ENCODE measurements at regions not wholly inside any gene's neighbourhood (a gene's known extent, or its start where the extent isn't known, plus 50 kb on each side); places are given as distances from the start of the nearest gene placed in this dataset.

DNA sequence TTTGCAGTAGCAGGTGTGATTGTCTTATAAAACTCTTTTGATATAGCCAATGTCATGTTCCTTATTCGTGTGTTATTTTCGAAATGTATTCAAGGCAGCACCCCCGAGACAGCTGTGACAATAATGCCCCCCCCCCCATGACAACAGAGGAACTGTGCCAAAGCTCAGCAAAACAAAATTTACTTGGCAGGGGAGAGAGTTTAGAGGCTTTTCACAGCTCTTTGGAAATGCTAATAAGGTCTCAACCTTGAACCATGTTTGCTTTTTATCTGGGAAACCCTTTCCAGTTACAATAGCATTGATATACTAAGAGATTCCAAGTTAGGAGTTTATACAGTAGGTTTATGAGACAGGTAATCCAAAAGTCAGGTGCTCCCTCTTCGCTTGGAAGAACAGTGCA lies 56.4 kb upstream of the USP44 start:
- H3K27ac ChIP-seq (ENCODE audit: low read depth in 1 of 2, low read length in 2 of 2): peak overlapping the region in 1 of 2 donors; percentile 25
- WGBS: 18% methylated on average over 4 of the region's 4 CpGs
- H3K27me3 ChIP-seq (ENCODE audit: control insufficient read depth in 4 of 4, insufficient read depth in 4 of 4, low read length in 3 of 4): no peaks in the 10 kb centered on the region
- TF ChIP-seq HNF4A (conservative IDR thresholded peaks at IDR 0.05): peak in 1 of 2 donors; percentile 20
- TF ChIP-seq FOXA1 (IDR thresholded peaks at IDR 0.05): no peak
- peak in 1 of 2 donors; percentile 16 for TF ChIP-seq RXRA (IDR thresholded peaks at IDR 0.05)
- no peaks in the 10 kb centered on the region for H3K36me3 ChIP-seq (ENCODE audit: control insufficient read depth in 4 of 4, insufficient read depth in 3 of 4, low read depth in 1 of 4, low read length in 3 of 4)
- no peak overlapping the region for H3K4me3 ChIP-seq (ENCODE audit: low read depth in 1 of 3, low read length in 3 of 3)
- peaks cover 0 to 5% (median 4%) of the 10 kb centered on the region in 4 donors for H3K4me1 ChIP-seq (ENCODE audit: control insufficient read depth in 4 of 4, insufficient read depth in 4 of 4, low read length in 3 of 4)
- no peaks in the 10 kb centered on the region for H3K9me3 ChIP-seq (ENCODE audit: control insufficient read depth in 4 of 4, low read length in 3 of 4)
- no peak overlapping the region for H3K9ac ChIP-seq (ENCODE audit: low read depth in 1 of 2, low read length in 2 of 2)
- no peak for DNase-seq (ENCODE audit: low spot score)

DNA sequence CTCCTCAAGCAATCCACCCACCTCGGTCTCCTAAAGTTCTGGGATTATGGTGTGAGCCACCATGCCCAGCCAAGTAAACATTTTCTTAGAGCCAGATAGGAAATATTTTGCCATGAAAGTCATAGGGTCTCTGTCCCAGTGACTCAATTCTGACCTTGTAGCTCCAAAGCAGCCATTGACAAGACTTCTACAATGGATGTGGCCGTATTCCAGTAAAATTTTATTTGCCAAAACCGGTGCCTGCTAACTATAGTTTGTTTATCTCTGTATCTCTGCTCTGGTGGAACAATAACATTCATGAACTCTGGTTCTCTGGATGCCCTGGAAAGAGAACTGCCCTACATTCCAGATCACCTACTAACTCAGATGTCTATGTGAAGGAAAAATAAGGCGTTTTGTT lies 54.6 kb upstream of the USP44 start:
- Histone ChIP-seq H3K4me3 (ENCODE audit: low read depth in 1 of 3, low read length in 3 of 3) (no peak overlapping the region), H3K27ac (ENCODE audit: low read depth in 1 of 2, low read length in 2 of 2) (no peak overlapping the region), H3K4me1 (ENCODE audit: control insufficient read depth in 4 of 4, insufficient read depth in 4 of 4, low read length in 3 of 4) (peaks cover 0 to 5% (median 4%) of the 10 kb centered on the region in 4 donors), H3K36me3 (ENCODE audit: control insufficient read depth in 4 of 4, insufficient read depth in 3 of 4, low read depth in 1 of 4, low read length in 3 of 4) (no peaks in the 10 kb centered on the region), H3K9ac (ENCODE audit: low read depth in 1 of 2, low read length in 2 of 2) (no peak overlapping the region), H3K9me3 (ENCODE audit: control insufficient read depth in 4 of 4, low read length in 3 of 4) (no peaks in the 10 kb centered on the region), H3K27me3 (ENCODE audit: control insufficient read depth in 4 of 4, insufficient read depth in 4 of 4, low read length in 3 of 4) (peaks cover 0 to 3% (median 0%) of the 10 kb centered on the region in 4 donors)
- DNase-seq (ENCODE audit: low spot score): no peak
- TF ChIP-seq ZBTB33 (IDR thresholded peaks at IDR 0.05) (no peak), FOXA1 (IDR thresholded peaks at IDR 0.05) (no peak), YY1 (IDR thresholded peaks at IDR 0.05) (no peak), FOXA2 (IDR thresholded peaks at IDR 0.05) (no peak), JUND (IDR thresholded peaks at IDR 0.05) (no peak), EGR1 (IDR thresholded peaks at IDR 0.05; ENCODE audit: low read depth in 2 of 2) (no peak), RXRA (IDR thresholded peaks at IDR 0.05) (no peak), HNF4A (conservative IDR thresholded peaks at IDR 0.05) (no peak), RAD21 (IDR thresholded peaks at IDR 0.05) (no peak), HNF4G (IDR thresholded peaks at IDR 0.05) (no peak), TAF1 (conservative IDR thresholded peaks at IDR 0.05) (no peak), SP1 (IDR thresholded peaks at IDR 0.05) (no peak)
- TF ChIP-seq, protein P1, sequence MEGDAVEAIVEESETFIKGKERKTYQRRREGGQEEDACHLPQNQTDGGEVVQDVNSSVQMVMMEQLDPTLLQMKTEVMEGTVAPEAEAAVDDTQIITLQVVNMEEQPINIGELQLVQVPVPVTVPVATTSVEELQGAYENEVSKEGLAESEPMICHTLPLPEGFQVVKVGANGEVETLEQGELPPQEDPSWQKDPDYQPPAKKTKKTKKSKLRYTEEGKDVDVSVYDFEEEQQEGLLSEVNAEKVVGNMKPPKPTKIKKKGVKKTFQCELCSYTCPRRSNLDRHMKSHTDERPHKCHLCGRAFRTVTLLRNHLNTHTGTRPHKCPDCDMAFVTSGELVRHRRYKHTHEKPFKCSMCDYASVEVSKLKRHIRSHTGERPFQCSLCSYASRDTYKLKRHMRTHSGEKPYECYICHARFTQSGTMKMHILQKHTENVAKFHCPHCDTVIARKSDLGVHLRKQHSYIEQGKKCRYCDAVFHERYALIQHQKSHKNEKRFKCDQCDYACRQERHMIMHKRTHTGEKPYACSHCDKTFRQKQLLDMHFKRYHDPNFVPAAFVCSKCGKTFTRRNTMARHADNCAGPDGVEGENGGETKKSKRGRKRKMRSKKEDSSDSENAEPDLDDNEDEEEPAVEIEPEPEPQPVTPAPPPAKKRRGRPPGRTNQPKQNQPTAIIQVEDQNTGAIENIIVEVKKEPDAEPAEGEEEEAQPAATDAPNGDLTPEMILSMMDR (IDR thresholded peaks at IDR 0.05; ENCODE audit: low read depth, low read length, missing input control): no peak
- TF ChIP-seq, protein P2, sequence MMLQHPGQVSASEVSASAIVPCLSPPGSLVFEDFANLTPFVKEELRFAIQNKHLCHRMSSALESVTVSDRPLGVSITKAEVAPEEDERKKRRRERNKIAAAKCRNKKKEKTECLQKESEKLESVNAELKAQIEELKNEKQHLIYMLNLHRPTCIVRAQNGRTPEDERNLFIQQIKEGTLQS (IDR thresholded peaks at IDR 0.05): no peak
- WGBS: 44% methylated on average over 4 of the region's 4 CpGs

DNA sequence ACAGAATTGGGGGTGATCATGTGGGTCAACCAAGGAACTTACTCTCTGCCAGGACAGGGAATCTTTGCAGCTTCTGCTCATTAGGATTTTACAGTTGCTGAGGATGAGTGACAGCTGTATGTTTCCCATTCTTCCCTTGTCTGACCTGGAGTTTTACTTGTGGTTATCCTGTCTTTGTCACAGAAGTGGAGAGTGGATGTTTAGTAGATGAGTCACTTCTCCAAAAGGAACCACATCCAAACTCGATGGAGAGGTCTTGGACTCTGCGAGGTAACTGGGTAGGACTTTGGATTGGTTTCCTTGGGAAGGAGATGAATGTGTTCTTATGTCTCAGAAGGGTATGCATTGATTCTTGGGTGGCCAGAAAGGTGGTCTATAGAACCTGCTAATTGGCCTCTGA lies 53.8 kb upstream of the USP44 start:
- no peaks in the 10 kb centered on the region for H3K36me3 ChIP-seq (ENCODE audit: control insufficient read depth in 4 of 4, insufficient read depth in 3 of 4, low read depth in 1 of 4, low read length in 3 of 4)
- no peak overlapping the region for H3K4me3 ChIP-seq (ENCODE audit: low read depth in 1 of 3, low read length in 3 of 3)
- no peak overlapping the region for H3K9ac ChIP-seq (ENCODE audit: low read depth in 1 of 2, low read length in 2 of 2)
- WGBS: 82% methylated on average over 2 of the region's 2 CpGs
- H3K4me1 ChIP-seq (ENCODE audit: control insufficient read depth in 4 of 4, insufficient read depth in 4 of 4, low read length in 3 of 4): peaks cover 0 to 5% (median 4%) of the 10 kb centered on the region in 4 donors
- H3K27me3 ChIP-seq (ENCODE audit: control insufficient read depth in 4 of 4, insufficient read depth in 4 of 4, low read length in 3 of 4): peaks cover 0 to 3% (median 0%) of the 10 kb centered on the region in 4 donors
- H3K9me3 ChIP-seq (ENCODE audit: control insufficient read depth in 4 of 4, low read length in 3 of 4): no peaks in the 10 kb centered on the region
- no peak overlapping the region for H3K27ac ChIP-seq (ENCODE audit: low read depth in 1 of 2, low read length in 2 of 2)
- DNase-seq (ENCODE audit: low spot score): no peak
- TF ChIP-seq RXRA (IDR thresholded peaks at IDR 0.05) (no peak), YY1 (IDR thresholded peaks at IDR 0.05) (no peak), FOXA1 (IDR thresholded peaks at IDR 0.05) (no peak), TAF1 (conservative IDR thresholded peaks at IDR 0.05) (no peak), JUND (IDR thresholded peaks at IDR 0.05) (no peak), HNF4G (IDR thresholded peaks at IDR 0.05) (no peak), EGR1 (IDR thresholded peaks at IDR 0.05; ENCODE audit: low read depth in 2 of 2) (no peak), MAX (IDR thresholded peaks at IDR 0.05) (no peak), NR2F2 (IDR thresholded peaks at IDR 0.05) (no peak), SP1 (IDR thresholded peaks at IDR 0.05) (no peak), RAD21 (IDR thresholded peaks at IDR 0.05) (no peak), REST (IDR thresholded peaks at IDR 0.05) (no peak)
- TF ChIP-seq, protein P1 (IDR thresholded peaks at IDR 0.05; ENCODE audit: low read depth, low read length, missing input control): no peak
